RCC 7860 (cell line): ENCODE measurements at regions not wholly inside any gene's neighbourhood (a gene's known extent, or its start where the extent isn't known, plus 50 kb on each side); places are given as distances from the start of the nearest gene placed in this dataset.
"Not testable (repeated sequence)": the region's sequence is repeated elsewhere in the genome, so short reads cannot be mapped to it uniquely, and the experiment has no call there.

Source experiments
- DNase-seq: peaks from one replicate; pipeline ENCODE4 v3.0.0-alpha.2; 2015; ENCODE audit warnings: low spot score
- FAIRE-seq: peaks from 2 replicates; lab custom pipeline; 2012; peaks lifted over from hg19 to GRCh38; lab: Jason Lieb, UNC

DNA sequence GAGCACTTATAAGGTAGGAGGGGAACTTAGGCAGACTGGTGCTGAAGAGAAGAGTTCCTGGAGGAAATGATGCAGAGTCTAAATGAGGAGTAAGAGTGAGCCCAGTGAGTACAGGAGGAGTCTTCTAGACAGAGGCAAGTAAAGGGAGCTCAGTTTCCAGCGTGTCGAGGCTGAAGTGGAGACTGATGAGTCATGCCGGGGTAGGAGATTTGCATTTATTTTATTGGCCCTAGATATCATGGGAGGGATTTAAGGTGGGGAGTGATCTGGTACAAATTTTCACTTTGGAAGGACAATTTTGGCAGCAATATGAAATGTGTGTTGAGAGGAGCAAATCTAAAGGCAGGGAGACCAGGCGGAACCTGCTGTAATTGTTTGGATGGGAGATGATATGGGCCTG is 157.5 kb downstream of the TTC8 start:
- FAIRE-seq = no peak
- DNase-seq = no peak

DNA sequence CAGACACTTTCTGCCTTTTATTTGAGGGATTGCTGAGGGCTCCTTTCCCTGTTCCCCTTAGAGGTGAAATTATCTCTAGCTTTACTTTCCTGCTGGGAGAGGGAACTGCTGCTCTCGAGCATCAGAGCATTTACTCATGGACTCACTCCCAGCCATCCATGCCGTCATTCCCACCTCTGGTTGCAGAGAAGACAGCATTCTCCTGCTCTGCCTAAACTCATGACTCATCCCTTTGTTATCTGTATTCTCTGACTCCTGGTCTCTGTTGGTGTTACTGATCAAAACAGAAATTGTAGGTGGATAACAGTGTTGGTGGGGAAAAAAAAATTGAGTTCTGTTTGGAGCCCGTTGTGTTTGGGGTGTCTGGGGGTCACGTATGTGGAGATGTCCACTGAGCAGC is 159.3 kb downstream of the TTC8 start:
- FAIRE-seq (peak; percentile 86), DNase-seq (peak; percentile 91)

DNA sequence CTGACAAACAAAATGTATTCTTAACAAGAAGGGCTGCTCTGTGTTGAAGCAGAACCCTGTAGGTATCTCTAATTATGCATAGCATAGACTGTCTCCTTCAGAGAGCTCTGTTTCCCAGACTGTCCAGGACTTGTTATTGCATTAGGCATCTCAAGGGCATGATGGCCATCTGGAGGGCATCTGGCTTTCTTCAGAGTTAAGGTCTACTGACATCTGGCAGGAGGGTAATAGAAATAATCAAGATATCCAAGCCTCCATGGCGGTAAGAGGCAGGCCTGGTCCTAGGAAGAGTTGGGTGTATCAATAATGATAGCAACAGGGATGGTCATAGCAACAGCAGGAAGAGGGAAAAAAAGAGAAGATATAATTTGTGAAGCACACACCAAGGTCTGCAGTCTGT is 161.2 kb downstream of the TTC8 start:
- no peak for FAIRE-seq

DNA sequence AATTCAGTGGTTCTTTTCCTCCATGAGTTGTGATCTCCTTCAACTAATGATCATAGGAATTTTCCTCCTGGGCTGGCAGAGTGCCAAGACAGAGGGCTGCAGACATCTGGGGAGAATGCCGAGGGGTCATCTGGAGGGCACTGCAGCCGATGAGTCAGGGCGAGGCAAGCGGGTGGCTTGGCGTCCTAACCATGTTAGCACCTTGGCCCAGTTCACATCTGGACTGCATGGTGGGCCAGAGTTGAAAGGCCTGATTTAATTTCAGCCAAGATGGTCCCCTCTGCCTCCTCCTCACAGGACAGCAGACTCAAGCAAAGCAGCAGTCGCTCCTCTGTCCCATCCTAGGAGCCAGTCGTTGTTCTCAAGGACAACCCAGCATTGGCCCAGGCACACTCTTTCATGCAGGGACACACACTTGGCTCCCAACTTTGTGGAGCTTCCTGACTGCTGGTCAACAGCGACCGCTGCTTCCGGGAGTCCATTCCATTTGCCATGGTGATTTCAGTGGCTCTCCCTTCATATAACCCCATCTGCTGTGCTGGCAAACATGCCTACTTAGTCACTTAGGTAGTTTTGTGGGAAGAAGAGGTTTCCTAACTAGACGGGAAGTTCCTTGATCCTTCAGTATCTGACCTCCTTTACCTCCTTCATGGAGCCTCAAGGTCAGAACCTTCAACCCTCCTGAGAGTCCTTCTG is 161.8 kb downstream of the TTC8 start:
- FAIRE-seq (no peak), DNase-seq (peak; percentile 68)

More for the DNA sequence above, 161.2 kb downstream of the TTC8 start:
- DNase-seq = no peak

DNA sequence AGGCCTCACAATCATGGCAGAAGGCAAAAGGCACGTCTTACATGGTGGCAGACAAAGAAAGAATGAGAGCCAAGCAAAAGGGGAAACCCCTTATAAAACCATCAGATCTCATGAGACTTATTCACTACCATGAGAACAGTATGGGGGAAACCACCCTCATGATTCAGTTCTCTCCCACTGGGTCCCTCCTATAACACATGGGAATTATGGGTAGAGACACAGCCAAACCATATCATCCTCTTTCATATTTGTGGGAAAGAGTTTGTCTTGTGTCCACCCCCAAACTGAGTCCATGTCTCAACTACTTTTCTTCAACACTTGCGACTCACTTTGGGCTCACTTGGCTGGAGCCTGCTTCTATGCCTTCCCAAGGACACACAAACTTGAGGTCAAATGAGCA is 162.5 kb downstream of the TTC8 start:
- not testable (repeated sequence) for FAIRE-seq

DNA sequence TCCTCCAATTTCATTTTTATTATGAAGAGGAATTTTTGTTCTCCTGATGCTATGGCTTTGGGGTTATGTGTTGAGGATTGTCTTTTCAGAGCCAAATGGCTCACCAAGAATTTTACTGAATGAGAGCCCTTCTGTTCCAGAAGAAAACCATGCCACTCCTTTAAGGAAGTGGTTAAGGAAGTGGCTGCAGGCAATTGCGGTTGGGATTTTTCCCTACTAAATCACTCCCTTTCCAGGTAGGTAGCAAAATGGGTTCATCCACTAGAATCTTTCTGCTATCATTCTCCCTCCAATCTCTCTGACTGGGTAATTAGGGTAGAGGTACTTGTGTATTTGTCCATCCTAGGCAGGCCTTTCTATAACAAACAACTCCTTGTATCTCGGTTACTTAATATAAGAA is 163.1 kb downstream of the TTC8 start:
- FAIRE-seq (peak; percentile 26), DNase-seq (peak; percentile 32)

More for the DNA sequence above, 162.5 kb downstream of the TTC8 start:
- peak; percentile 29 for DNase-seq

- FAIRE-seq = no peak
- no peak for DNase-seq
Observed at GRCh38 chr14:88989911-88990310, 165.5 kb downstream of the TTC8 start.

DNA sequence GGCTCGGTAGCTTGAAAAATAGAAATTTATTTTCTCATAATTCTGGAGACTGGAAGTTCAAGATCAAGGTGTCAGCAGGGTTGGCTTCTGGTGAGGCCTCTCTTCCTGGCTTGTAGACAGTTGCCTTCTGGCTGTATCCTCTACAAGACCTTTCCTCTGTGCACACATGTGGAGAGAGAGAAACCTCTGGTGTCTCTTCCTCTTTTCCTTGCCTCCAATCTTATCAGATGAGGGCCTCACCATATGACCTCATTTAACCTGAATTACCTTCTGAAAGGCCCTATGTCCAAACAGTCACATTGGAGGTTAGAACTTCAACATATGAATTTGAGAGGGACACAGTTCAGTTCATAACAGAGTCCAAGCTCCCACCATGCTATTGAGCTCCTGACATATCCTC is 166.4 kb downstream of the TTC8 start:
- FAIRE-seq = no peak

GRCh38 chr14:88992011-88992410 is 167.6 kb downstream of the TTC8 start:
- no peak for DNase-seq
- FAIRE-seq = no peak

More for the DNA sequence above, 166.4 kb downstream of the TTC8 start:
- no peak for DNase-seq

DNA sequence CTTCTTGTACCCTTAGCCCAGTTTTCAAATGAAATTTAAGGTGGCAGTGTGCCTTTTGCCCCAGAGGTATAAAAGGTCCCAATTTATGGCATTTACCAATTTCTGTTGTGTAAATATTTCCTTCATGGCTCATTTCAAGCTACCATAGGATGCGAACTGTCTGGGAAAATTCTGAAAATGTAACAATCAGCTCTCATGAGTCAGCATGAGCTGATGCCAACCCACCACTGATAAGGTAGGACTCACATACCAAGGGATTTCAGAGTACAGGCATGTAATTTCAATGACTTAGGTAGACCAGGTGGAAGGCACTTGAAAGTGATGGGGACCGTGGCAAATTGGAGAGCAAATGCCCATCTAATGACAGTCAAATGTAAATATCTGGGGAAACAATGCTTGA is 169.5 kb downstream of the TTC8 start:
- DNase-seq (peak; percentile 51), FAIRE-seq (peak; percentile 2)

GRCh38 chr14:88995437-88996198 is 171.2 kb downstream of the TTC8 start:
- FAIRE-seq (peak; percentile 85), DNase-seq (peak; percentile 82)

DNA sequence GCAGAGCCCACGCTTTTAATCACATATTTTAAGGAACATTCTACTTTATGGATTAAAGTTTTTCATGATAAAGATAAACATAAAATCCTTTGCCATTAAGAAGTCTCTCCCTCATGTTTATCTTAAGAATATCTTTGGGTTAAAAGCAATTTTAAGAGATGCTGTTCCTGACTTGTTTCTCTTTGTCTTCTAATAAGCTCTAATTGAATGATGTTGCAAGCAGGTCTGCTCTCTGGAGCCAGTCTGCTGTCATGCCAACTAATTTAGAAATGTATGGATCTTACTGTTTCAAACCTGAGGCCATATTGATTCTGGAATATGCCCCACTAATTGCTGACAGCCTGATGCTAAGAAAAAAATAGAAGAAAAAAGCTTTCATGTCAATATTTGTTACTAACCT is 173.6 kb downstream of the TTC8 start:
- FAIRE-seq (no peak), DNase-seq (no peak)

DNA sequence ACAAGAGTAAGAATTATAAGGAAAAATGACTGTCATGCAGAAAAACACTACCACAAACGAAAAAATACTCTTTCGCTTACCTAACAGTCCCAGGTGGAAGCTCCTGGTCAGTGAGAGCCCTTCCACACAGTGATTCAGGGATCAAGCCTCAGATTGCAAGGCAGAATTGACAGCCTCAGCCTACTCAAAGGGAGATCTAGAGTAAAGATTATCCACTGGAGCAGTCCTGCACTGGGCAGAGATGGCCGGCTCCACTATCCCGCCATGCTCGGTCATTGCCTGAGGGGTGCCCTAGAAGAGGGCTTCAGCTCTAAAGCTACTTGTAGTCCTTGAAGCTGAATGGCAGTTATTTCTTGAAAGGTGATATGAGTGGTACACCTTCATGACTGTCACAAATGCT is 174.7 kb downstream of the TTC8 start:
- no peak for FAIRE-seq
- no peak for DNase-seq

DNA sequence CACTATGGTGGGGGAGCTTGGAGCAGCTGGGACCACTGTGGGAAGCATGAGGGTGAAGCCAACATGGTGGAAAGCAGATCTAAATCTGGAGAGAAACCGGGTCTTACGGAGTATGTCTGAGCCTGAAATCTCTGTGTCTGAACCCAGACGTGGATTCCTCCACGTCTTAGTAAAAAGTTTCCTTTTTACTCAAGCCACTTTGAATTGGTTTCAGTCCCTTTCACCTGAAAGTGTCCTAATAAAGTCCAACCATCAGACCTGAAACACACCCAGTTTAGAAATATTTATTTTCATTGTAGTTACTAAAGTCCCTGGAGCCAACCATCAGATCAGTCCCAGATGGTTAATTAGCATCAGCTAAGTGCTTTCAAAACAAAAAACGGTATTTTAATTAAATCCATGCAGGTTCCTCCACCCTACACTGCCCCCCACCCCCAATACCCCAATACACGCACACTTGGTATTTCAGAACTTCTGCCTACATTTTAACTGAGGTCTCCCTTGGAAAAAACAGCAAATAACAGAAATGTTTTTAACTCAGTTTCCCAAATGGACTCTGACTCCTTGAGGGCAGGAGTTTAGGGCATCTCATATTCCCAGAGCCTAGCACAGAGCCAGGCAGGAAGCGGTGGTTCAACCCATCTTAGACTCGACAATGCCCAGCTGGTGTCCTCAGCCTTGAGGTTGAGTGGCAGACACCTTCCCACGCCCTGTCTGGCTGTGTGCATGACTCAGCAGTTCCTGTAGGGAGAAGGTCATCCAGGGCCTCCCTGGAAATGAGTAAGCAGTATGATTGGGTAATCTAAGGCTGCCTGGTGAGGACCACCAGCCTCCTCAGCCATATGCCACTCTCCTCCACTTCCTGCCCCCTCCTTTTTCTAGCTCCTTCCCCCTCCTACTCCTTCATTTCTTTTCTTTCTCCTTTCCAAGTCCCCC is 175.8 kb downstream of the TTC8 start:
- FAIRE-seq = peak; percentile 70
- DNase-seq = peak; percentile 88

DNA sequence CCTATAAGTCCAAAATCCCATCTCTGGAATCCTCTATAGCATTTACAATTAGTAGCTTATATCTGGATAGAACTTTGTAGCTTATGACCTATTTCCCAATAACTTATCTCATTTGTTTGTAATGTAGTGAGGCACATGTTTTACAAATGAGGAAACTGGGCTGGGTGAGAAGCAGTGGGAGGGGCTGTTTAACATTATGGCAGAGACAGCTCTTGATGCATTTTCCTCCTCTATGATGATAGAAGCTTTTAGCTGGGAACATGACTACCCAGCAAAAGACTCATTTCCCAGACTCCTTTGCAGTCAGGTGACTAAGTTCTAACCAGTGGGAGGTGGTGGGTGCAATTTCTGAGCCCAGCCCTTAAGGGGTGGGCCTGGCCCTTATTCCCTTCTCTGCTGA is 179.7 kb downstream of the TTC8 start:
- FAIRE-seq (no peak), DNase-seq (no peak)

DNA sequence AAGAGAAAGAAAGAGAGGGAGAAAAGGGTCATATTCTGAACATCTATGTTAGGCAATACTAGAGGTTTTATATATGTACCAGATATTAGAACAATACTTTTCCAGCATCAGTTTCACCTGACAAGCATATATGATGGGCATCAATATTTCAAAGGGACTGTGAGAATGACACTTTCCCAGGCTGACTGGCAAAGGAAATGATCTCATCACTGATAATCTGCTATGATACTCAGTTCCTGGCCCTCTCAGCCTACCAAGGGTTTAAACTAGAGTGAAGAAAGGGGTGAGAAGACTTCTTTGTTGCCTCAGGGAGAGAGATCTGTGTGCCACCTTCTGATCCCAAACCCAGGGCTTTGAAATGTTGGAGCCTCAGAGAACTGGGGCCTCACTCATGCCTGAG is 183.5 kb downstream of the TTC8 start:
- no peak for FAIRE-seq
- DNase-seq = no peak

DNA sequence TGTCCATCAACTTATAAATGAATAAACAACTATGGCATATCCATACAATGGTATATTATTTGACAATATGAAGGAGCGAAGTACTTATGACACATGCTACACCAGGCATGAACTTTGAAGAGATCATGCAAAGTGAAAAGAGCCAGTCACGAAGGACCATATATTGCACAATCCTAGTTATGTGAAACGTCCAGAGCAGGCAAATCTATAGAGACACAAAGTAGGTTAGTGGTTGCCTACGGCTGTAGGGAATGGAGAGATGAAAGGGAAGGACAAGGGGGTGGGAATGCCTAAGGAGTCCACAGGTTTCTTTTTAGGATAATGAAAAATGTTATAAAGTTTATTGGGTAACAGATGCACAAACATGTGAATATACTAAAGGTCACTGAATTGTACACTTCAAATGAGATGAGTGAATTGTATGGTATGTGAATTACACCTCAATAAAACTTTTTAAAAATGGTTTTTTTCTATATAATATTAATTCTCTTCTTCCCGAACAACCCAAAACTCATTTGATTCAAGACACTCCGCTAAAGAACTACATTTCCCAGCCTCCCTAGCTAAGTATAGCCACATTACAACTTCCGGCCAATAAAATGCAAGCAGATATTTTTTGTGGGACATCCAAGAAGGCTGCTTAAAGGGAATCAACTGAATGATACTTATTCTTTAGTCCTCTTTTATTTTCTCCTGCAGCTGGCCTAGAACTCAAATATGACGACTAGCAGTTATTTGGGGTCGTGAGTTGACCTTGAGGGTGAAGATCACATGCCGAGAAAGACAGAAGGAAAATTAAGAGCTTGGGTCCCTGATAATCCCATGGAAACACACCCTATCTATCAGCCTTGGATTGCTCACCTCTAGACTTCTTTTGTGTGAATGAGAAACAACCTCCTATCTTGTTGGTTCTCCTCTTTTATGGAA is 187.2 kb downstream of the TTC8 start:
- FAIRE-seq (no peak), DNase-seq (no peak)

GRCh38 chr14:89012282-89013097 is 188.0 kb downstream of the TTC8 start:
- DNase-seq (no peak), FAIRE-seq (no peak)

GRCh38 chr14:89013098-89013504 is 188.7 kb downstream of the TTC8 start:
- no peak for DNase-seq
- FAIRE-seq = no peak
